ENCODE measurements at regions not wholly inside any gene's neighbourhood (a gene's known extent, or its start where the extent isn't known, plus 50 kb on each side); places are given as distances from the start of the nearest gene placed in this dataset.

DNA sequence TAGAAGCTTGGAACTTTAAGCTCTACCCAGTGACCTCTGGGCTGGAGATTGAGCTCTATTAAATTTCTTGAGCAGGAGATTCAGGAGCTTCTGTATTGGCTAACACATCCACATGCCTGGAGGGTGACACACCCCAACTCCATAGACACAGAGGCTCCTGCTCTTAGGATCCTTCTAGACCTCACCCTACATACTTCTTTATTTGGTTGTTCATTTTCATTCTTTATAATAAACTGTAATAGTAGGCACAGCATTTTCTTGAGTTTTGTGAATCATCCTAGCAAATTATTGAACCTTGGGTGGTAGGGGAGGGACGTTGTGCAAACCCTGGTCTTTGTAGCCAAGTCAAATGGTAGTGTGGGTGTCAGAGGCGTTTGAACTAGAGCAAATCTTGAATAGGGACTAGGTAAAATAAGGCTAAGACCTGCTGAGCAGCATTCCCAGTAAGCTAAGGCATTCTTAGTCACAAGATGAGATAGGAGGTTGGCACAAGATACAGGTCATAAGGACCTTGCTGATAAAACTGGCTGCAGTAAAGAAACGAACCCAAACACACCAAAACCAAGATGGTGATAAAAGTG is 323.8 kb upstream of the GALNT5 start:
- H3K27me3 ChIP-seq: no peaks in the 10 kb centered on the region
- TF ChIP-seq, protein P1, sequence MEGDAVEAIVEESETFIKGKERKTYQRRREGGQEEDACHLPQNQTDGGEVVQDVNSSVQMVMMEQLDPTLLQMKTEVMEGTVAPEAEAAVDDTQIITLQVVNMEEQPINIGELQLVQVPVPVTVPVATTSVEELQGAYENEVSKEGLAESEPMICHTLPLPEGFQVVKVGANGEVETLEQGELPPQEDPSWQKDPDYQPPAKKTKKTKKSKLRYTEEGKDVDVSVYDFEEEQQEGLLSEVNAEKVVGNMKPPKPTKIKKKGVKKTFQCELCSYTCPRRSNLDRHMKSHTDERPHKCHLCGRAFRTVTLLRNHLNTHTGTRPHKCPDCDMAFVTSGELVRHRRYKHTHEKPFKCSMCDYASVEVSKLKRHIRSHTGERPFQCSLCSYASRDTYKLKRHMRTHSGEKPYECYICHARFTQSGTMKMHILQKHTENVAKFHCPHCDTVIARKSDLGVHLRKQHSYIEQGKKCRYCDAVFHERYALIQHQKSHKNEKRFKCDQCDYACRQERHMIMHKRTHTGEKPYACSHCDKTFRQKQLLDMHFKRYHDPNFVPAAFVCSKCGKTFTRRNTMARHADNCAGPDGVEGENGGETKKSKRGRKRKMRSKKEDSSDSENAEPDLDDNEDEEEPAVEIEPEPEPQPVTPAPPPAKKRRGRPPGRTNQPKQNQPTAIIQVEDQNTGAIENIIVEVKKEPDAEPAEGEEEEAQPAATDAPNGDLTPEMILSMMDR (IDR thresholded peaks at IDR 0.05): no peak
- no peaks in the 10 kb centered on the region for H3K36me3 ChIP-seq
- H3K4me1 ChIP-seq: no peaks in the 10 kb centered on the region
- DNase-seq (no peak), ATAC-seq (no peak)
- intact Hi-C loops (cut with DNase I): no loop called here
- no peak overlapping the region for H3K27ac ChIP-seq
- H3K4me3 ChIP-seq: no peak overlapping the region
- no peaks in the 10 kb centered on the region for H3K9me3 ChIP-seq

DNA sequence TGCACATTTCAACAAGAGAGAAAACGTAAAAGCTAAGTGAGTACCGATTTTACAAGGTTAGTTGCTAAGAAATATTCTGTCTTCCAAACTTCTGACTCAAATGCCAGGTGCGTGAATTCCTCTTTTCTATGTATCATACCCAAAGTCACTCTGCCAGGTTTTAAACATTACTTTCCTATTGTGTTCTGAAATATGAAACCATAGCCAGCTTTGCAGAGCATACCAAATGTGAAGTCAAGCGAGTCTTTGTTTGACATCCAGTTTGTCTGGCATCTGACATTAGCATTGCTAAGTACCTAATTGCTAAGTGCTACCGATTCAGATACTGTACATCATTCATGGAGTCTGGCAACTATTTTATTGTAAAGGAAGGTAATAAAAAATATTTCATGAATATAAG is 321.9 kb upstream of the GALNT5 start:
- TF ChIP-seq, protein P1 (IDR thresholded peaks at IDR 0.05): no peak
- Histone ChIP-seq H3K4me3 (no peak overlapping the region), H3K36me3 (no peaks in the 10 kb centered on the region), H3K27me3 (no peaks in the 10 kb centered on the region), H3K27ac (no peak overlapping the region), H3K4me1 (no peaks in the 10 kb centered on the region), H3K9me3 (no peaks in the 10 kb centered on the region)
- ATAC-seq (no peak), DNase-seq (no peak)
- intact Hi-C loops (cut with DNase I): no loop called here

DNA sequence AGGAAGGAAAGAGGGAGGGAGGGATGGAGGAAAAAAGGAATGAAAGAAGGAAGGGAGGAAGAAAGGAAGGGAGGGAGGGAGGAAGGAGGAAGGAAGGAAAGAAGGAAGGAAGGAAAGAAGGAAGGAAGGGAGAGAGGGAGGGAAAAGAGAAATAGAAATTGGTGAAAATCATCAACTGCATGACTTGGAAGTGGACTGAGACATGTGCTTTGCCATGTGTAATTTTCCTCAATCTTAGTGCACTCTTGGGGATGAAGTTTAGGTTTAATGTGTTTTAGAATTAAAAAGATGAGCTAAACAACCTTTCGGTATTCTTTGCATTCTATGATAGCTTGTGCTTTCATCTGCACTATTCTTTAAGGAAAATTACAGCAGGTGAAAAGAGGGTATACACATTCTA is 320.1 kb upstream of the GALNT5 start:
- H3K36me3 ChIP-seq: no peaks in the 10 kb centered on the region
- H3K4me3 ChIP-seq: no peak overlapping the region
- no peaks in the 10 kb centered on the region for H3K4me1 ChIP-seq
- intact Hi-C loops (cut with DNase I): no loop called here
- no peak overlapping the region for H3K27ac ChIP-seq
- no peaks in the 10 kb centered on the region for H3K9me3 ChIP-seq
- DNase-seq: no peak
- TF ChIP-seq, protein P1 (IDR thresholded peaks at IDR 0.05): no peak
- no peak for ATAC-seq
- H3K27me3 ChIP-seq: no peaks in the 10 kb centered on the region

- Histone ChIP-seq H3K36me3 (no peaks in the 10 kb centered on the region), H3K4me3 (no peak overlapping the region), H3K4me1 (no peaks in the 10 kb centered on the region), H3K27me3 (no peaks in the 10 kb centered on the region), H3K27ac (no peak overlapping the region), H3K9me3 (no peaks in the 10 kb centered on the region)
- TF ChIP-seq, protein P1 (IDR thresholded peaks at IDR 0.05): no peak
- intact Hi-C loops (cut with DNase I): no loop called here
- no peak for DNase-seq
- no peak for ATAC-seq
These were observed 312.6 kb upstream of the GALNT5 start for GRCh38 chr2:156944871-156945270.

- no peak overlapping the region for H3K27ac ChIP-seq
- TF ChIP-seq, protein P1 (IDR thresholded peaks at IDR 0.05): no peak
- H3K36me3 ChIP-seq: no peaks in the 10 kb centered on the region
- H3K27me3 ChIP-seq: no peaks in the 10 kb centered on the region
- ATAC-seq: no peak
- H3K4me1 ChIP-seq: no peaks in the 10 kb centered on the region
- H3K9me3 ChIP-seq: peaks cover 0 to 13% of the 10 kb centered on the region in 2 donors
- H3K4me3 ChIP-seq: no peak overlapping the region
- no peak for DNase-seq
- intact Hi-C loops (cut with DNase I): no loop called here
These were observed 310.2 kb upstream of the GALNT5 start for GRCh38 chr2:156947261-156947660.

Measured in left lung (tissue), 4 donors.